CD8-positive, alpha-beta memory T cell (primary cell): ENCODE measurements at regions not wholly inside any gene's neighbourhood (a gene's known extent, or its start where the extent isn't known, plus 50 kb on each side); places are given as distances from the start of the nearest gene placed in this dataset.

ENCODE experiments used
- CTCF ChIA-PET: fragments of 350-600 bp; sonication (Branson Sonifier 250); formaldehyde crosslinking; loops from one replicate; lab custom pipeline; 2021; ENCODE audit warnings: antibody characterized with exemption; lab: Charles Lee
- POLR2A ChIA-PET: fragments of 350-600 bp; sonication (Branson Sonifier 250); formaldehyde crosslinking; loops from one replicate; lab custom pipeline; 2021; ENCODE audit warnings: antibody characterized with exemption; lab: Charles Lee
- DNase-seq, 5 donors: peaks; one replicate each; pipeline versions ENCODE4 v3.0.0 to v3.0.0-alpha.2; 2020 to 2022; ENCODE audit warnings: mixed read lengths in 1 of 5
- H3K27ac ChIP-seq: one replicate; pipeline ENCODE4 v1.7.0; 2013; ENCODE audit warnings: low read depth, mild to moderate bottlenecking, low read length, moderate library complexity
- H3K27me3 ChIP-seq: 2 replicates; pipeline ENCODE4 v1.7.0; 2013; ENCODE audit warnings: low read length, mild to moderate bottlenecking; ENCODE audit not compliant: insufficient read depth, poor library complexity, severe bottlenecking
- H3K36me3 ChIP-seq: 2 replicates; pipeline ENCODE4 v1.7.0; 2013; ENCODE audit warnings: mild to moderate bottlenecking, low read length, moderate library complexity; ENCODE audit not compliant: insufficient read depth
- H3K4me1 ChIP-seq: 2 replicates; pipeline ENCODE4 v1.7.0; 2013; ENCODE audit warnings: mild to moderate bottlenecking, low read length, moderate library complexity; ENCODE audit not compliant: insufficient read depth
- H3K4me3 ChIP-seq: 2 replicates; pipeline ENCODE4 v1.7.0; 2013; ENCODE audit warnings: mild to moderate bottlenecking, low read length
- H3K9me3 ChIP-seq: 2 replicates; pipeline ENCODE4 v1.7.0; 2013; ENCODE audit warnings: mild to moderate bottlenecking, low read length
- H3K27ac Mint-ChIP-seq, 8 donors: one replicate each; pipeline ENCODE4 v1.8.0; 2020 to 2021; ENCODE audit warnings: mixed read lengths in 8 of 8, mild to moderate bottlenecking in 6 of 8, inconsistent platforms in 3 of 8, moderate library complexity in 3 of 8
- H3K27me3 Mint-ChIP-seq, 2 donors: one replicate each; pipeline ENCODE4 v1.8.0; 2020 to 2021; ENCODE audit warnings: mixed read lengths in 2 of 2, mild to moderate bottlenecking in 1 of 2, moderate library complexity in 1 of 2
- H3K36me3 Mint-ChIP-seq, 3 donors: one replicate each; pipeline ENCODE4 v1.8.0; 2020 to 2021; ENCODE audit warnings: mixed read lengths in 3 of 3, inconsistent platforms in 1 of 3, mild to moderate bottlenecking in 1 of 3
- H3K4me1 Mint-ChIP-seq, 3 donors: one replicate each; pipeline ENCODE4 v1.8.0; 2020 to 2021; ENCODE audit warnings: mixed read lengths in 3 of 3, inconsistent platforms in 1 of 3, mild to moderate bottlenecking in 1 of 3
- H3K4me3 Mint-ChIP-seq, 7 donors: one replicate each; pipeline ENCODE4 v1.8.0; 2020 to 2021; ENCODE audit warnings: mixed read lengths in 7 of 7, mild to moderate bottlenecking in 6 of 7, moderate library complexity in 4 of 7, inconsistent platforms in 2 of 7
- H3K9me3 Mint-ChIP-seq, 5 donors: one replicate each; pipeline ENCODE4 v1.8.0; 2020 to 2022; ENCODE audit warnings: mixed read lengths in 5 of 5, mild to moderate bottlenecking in 3 of 5, moderate library complexity in 2 of 5, inconsistent platforms in 1 of 5

DNA sequence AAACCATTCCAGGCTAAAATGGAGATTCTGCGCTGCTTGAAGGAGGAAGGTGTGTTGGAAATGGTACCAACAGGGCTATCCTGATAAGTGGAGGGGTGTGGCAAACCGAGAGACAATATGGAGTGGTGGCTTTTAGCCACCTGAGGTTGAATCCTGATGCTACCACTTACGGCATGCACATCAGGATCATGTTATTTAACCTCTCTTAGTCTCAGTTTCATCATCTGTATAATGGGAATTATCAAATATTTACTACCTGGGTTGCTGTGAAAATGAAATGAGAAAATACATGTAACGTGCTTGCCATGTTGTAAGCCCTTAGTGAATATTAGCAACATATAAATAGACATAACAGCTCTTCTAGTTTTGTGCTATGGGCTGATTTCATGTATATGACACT, 117.1 kb downstream of the TBX19 start:
- POLR2A ChIA-PET = no interaction called here

GRCh38 chr1:168396940-168397684, 116.4 kb downstream of the TBX19 start:
- Histone ChIP-seq H3K27me3 (no peaks in the 10 kb centered on the region), H3K4me1 (peaks cover 25% of the 10 kb centered on the region), H3K9me3 (no peaks in the 10 kb centered on the region), H3K36me3 (no peaks in the 10 kb centered on the region), H3K27ac (no peak overlapping the region), H3K4me3 (no peak overlapping the region)
- Mint-ChIP-seq H3K36me3 (peaks cover 0 to 2% (median 0%) of the 10 kb centered on the region in 3 donors), H3K4me1 (peaks cover 26 to 36% (median 32%) of the 10 kb centered on the region in 3 donors), H3K4me3 (no peak overlapping the region), H3K27ac (no peak overlapping the region), H3K27me3 (peaks cover 0 to 5% of the 10 kb centered on the region in 2 donors), H3K9me3 (no peaks in the 10 kb centered on the region)
- CTCF ChIA-PET = interaction anchor here (1.2 kb wide), 1 partner anchor 34 kb away, joined by 4 read pairs; no protein-coding TSS in a partner anchor
- no peak for DNase-seq
- POLR2A ChIA-PET = no interaction called here

More for the DNA sequence above, 117.1 kb downstream of the TBX19 start:
- Histone ChIP-seq H3K9me3 (no peaks in the 10 kb centered on the region), H3K27ac (no peak overlapping the region), H3K4me1 (peaks cover 19% of the 10 kb centered on the region), H3K4me3 (no peak overlapping the region), H3K27me3 (no peaks in the 10 kb centered on the region), H3K36me3 (no peaks in the 10 kb centered on the region)
- Mint-ChIP-seq H3K4me3 (no peak overlapping the region), H3K27ac (peak overlapping the region in 1 of 8 donors; percentile 14), H3K9me3 (no peaks in the 10 kb centered on the region), H3K36me3 (peaks cover 0 to 2% (median 0%) of the 10 kb centered on the region in 3 donors), H3K27me3 (peaks cover 0 to 5% of the 10 kb centered on the region in 2 donors), H3K4me1 (peaks cover 20 to 29% (median 26%) of the 10 kb centered on the region in 3 donors)
- CTCF ChIA-PET = interaction anchor here (1.2 kb wide), 1 partner anchor 35 kb away, joined by 4 read pairs; no protein-coding TSS in a partner anchor
- no peak for DNase-seq

GRCh38 chr1:168396508-168396907, 115.8 kb downstream of the TBX19 start:
- no peak overlapping the region for H3K27ac Mint-ChIP-seq
- POLR2A ChIA-PET = no interaction called here

DNA sequence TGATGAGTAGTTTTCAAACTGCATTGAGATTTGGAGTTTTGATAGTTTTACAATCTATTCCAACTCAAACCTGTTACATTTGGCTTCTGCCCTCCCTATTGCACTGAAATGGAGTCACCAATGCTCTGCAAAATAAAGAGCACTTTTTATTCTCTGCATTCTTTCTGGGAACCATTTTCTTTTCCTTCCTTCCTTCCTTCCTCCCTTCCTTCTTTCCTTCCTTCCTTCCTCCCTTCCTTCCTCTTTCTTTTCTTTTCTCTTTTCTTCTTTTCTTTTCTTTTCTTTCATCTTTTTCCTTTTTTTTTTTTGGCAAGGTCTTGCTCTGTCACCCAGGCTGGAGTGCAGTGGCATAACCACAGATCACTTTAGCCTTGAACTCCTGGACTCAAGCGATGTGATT, 114.2 kb downstream of the TBX19 start:
- Histone ChIP-seq H3K36me3 (no peaks in the 10 kb centered on the region), H3K4me3 (no peak overlapping the region), H3K9me3 (no peaks in the 10 kb centered on the region), H3K27me3 (no peaks in the 10 kb centered on the region), H3K4me1 (peaks cover 28% of the 10 kb centered on the region), H3K27ac (no peak overlapping the region)
- Mint-ChIP-seq H3K4me3 (no peak overlapping the region), H3K36me3 (no peaks in the 10 kb centered on the region), H3K27me3 (peaks cover 0 to 2% of the 10 kb centered on the region in 2 donors), H3K4me1 (peaks cover 35 to 41% (median 41%) of the 10 kb centered on the region in 3 donors), H3K9me3 (no peaks in the 10 kb centered on the region), H3K27ac (no peak overlapping the region)
- ChIA-PET POLR2A (no interaction called here), CTCF (no interaction called here)
- DNase-seq = no peak

More at GRCh38 chr1:168396508-168396907, 115.8 kb downstream of the TBX19 start:
- no peaks in the 10 kb centered on the region for H3K36me3 ChIP-seq
- Mint-ChIP-seq H3K4me3 (no peak overlapping the region), H3K9me3 (no peaks in the 10 kb centered on the region), H3K27me3 (peaks cover 0 to 5% of the 10 kb centered on the region in 2 donors), H3K36me3 (peaks cover 0 to 2% (median 0%) of the 10 kb centered on the region in 3 donors), H3K4me1 (peaks cover 32 to 42% (median 38%) of the 10 kb centered on the region in 3 donors)
- no peak overlapping the region for H3K4me3 ChIP-seq
- no peak for DNase-seq
- peaks cover 31% of the 10 kb centered on the region for H3K4me1 ChIP-seq
- CTCF ChIA-PET = no interaction called here
- no peak overlapping the region for H3K27ac ChIP-seq
- H3K27me3 ChIP-seq = no peaks in the 10 kb centered on the region
- no peaks in the 10 kb centered on the region for H3K9me3 ChIP-seq

GRCh38 chr1:168392958-168393549, 112.4 kb downstream of the TBX19 start:
- Histone ChIP-seq H3K4me3 (no peak overlapping the region), H3K27me3 (no peaks in the 10 kb centered on the region), H3K36me3 (no peaks in the 10 kb centered on the region), H3K9me3 (no peaks in the 10 kb centered on the region), H3K27ac (no peak overlapping the region), H3K4me1 (peaks cover 27% of the 10 kb centered on the region)
- H3K36me3 Mint-ChIP-seq = no peaks in the 10 kb centered on the region
- peak overlapping the region in 2 of 8 donors; percentile 24 to 77 for H3K27ac Mint-ChIP-seq
- H3K4me1 Mint-ChIP-seq = peaks cover 34 to 41% (median 38%) of the 10 kb centered on the region in 3 donors
- no peaks in the 10 kb centered on the region for H3K27me3 Mint-ChIP-seq
- POLR2A ChIA-PET = interaction anchor here (1.4 kb wide), 1 partner anchor 17 kb away, joined by 4 read pairs; no protein-coding TSS in a partner anchor
- H3K4me3 Mint-ChIP-seq = peak overlapping the region in 4 of 7 donors; percentile 49 to 80 (median 77)
- no peaks in the 10 kb centered on the region for H3K9me3 Mint-ChIP-seq
- no peak for DNase-seq
- CTCF ChIA-PET = interaction anchor here (1.2 to 2.3 kb wide), 4 partner anchors 9 to 50 kb away, joined by 3 to 9 read pairs (median 4); no protein-coding TSS in a partner anchor

- ChIA-PET POLR2A (interaction anchor here (1.4 kb wide), 1 partner anchor 18 kb away, joined by 4 read pairs; no protein-coding TSS in a partner anchor), CTCF (interaction anchor here (1.1 to 2.3 kb wide), 6 partner anchors 8 to 49 kb away, joined by 3 to 9 read pairs (median 4); no protein-coding TSS in a partner anchor)
- no peak overlapping the region for H3K27ac ChIP-seq
- peak in 1 of 5 donors; percentile 45 for DNase-seq
- Mint-ChIP-seq H3K27ac (peak overlapping the region in 5 of 8 donors; percentile 23 to 87 (median 55)), H3K27me3 (peaks cover 0 to 3% of the 10 kb centered on the region in 2 donors), H3K9me3 (no peaks in the 10 kb centered on the region), H3K36me3 (no peaks in the 10 kb centered on the region), H3K4me3 (peak overlapping the region; percentile 2 to 80 (median 65)), H3K4me1 (peaks cover 44 to 51% (median 47%) of the 10 kb centered on the region in 3 donors)
- no peaks in the 10 kb centered on the region for H3K27me3 ChIP-seq
- no peaks in the 10 kb centered on the region for H3K9me3 ChIP-seq
- no peaks in the 10 kb centered on the region for H3K36me3 ChIP-seq
- H3K4me1 ChIP-seq = peaks cover 36% of the 10 kb centered on the region
- no peak overlapping the region for H3K4me3 ChIP-seq
Observed at GRCh38 chr1:168391851-168392681, 111.4 kb downstream of the TBX19 start.

- no peaks in the 10 kb centered on the region for H3K9me3 ChIP-seq
- no peaks in the 10 kb centered on the region for H3K36me3 ChIP-seq
- peak overlapping the region in 3 of 8 donors; percentile 12 to 26 (median 13) for H3K27ac Mint-ChIP-seq
- peaks cover 48 to 56% (median 50%) of the 10 kb centered on the region in 3 donors for H3K4me1 Mint-ChIP-seq
- CTCF ChIA-PET = no interaction called here
- no peak overlapping the region for H3K4me3 Mint-ChIP-seq
- H3K27me3 Mint-ChIP-seq = peaks cover 0 to 6% of the 10 kb centered on the region in 2 donors
- H3K9me3 Mint-ChIP-seq = no peaks in the 10 kb centered on the region
- no peak for DNase-seq
- H3K4me3 ChIP-seq = no peak overlapping the region
- H3K36me3 Mint-ChIP-seq = no peaks in the 10 kb centered on the region
- POLR2A ChIA-PET = no interaction called here
- H3K4me1 ChIP-seq = peaks cover 40% of the 10 kb centered on the region
- no peak overlapping the region for H3K27ac ChIP-seq
- no peaks in the 10 kb centered on the region for H3K27me3 ChIP-seq
Observed at GRCh38 chr1:168390271-168390670, 109.6 kb downstream of the TBX19 start.
